ENCODE measurements at regions not wholly inside any gene's neighbourhood (a gene's known extent, or its start where the extent isn't known, plus 50 kb on each side); places are given as distances from the start of the nearest gene placed in this dataset.

DNA sequence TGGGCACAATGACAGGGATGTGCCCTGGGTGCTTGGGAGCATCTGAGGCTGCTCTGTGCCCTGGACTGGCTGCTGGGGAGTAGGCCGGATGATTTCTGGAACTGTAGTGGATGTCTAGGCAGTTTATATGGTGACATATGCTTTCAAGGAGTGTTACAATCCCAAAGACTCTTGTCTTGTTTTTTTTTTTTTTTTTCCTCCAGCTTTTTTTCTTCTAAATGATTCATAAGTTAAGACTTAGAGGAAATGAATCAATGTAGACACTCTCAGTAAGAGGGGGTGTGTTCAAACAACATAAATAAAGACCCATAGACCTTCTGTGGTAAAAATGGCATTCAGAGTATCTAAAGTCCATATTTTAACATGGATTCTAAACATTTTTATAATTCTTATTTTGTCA lies 706.1 kb upstream of the GOLIM4 start:
- TF ChIP-seq, protein P1, sequence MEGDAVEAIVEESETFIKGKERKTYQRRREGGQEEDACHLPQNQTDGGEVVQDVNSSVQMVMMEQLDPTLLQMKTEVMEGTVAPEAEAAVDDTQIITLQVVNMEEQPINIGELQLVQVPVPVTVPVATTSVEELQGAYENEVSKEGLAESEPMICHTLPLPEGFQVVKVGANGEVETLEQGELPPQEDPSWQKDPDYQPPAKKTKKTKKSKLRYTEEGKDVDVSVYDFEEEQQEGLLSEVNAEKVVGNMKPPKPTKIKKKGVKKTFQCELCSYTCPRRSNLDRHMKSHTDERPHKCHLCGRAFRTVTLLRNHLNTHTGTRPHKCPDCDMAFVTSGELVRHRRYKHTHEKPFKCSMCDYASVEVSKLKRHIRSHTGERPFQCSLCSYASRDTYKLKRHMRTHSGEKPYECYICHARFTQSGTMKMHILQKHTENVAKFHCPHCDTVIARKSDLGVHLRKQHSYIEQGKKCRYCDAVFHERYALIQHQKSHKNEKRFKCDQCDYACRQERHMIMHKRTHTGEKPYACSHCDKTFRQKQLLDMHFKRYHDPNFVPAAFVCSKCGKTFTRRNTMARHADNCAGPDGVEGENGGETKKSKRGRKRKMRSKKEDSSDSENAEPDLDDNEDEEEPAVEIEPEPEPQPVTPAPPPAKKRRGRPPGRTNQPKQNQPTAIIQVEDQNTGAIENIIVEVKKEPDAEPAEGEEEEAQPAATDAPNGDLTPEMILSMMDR (IDR thresholded peaks at IDR 0.05) = no peak
- no peak for TF ChIP-seq POLR2A (IDR thresholded peaks at IDR 0.05)

All from ovary (tissue), 3 donors.